HG03354 (cell line): ENCODE measurements at regions not wholly inside any gene's neighbourhood (a gene's known extent, or its start where the extent isn't known, plus 50 kb on each side); places are given as distances from the start of the nearest gene placed in this dataset.
"Not testable (repeated sequence)": the region's sequence is repeated elsewhere in the genome, so short reads cannot be mapped to it uniquely, and the experiment has no call there.

Source experiments
- ATAC-seq: cut with Tn5 transposase; IDR thresholded peaks from one replicate; pipeline ENCODE4 v1.9.1; 2021; ENCODE audit warnings: mild to moderate bottlenecking; ENCODE audit not compliant: unreplicated experiment, poor library complexity, severe bottlenecking

DNA sequence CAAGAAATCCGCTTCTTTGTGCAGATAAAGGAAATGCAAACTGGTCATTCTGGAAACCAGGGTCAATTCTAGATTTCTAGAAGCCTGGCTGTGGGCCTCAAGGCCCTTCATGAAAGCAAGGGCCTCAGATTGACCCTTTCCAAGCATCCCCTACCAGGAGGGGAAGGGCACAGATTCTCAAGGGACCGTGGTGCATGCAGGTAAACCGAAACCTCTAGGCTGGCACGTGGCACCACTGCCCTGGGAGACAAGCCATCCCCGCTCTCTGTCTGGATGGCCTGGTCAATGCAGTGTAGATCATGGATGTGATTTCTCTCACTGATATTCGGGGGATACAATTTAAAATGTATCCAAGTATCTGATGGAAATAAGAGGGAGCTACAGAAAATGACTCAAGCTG lies 69.4 kb downstream of the TOMM20 start:
- no peak for ATAC-seq

DNA sequence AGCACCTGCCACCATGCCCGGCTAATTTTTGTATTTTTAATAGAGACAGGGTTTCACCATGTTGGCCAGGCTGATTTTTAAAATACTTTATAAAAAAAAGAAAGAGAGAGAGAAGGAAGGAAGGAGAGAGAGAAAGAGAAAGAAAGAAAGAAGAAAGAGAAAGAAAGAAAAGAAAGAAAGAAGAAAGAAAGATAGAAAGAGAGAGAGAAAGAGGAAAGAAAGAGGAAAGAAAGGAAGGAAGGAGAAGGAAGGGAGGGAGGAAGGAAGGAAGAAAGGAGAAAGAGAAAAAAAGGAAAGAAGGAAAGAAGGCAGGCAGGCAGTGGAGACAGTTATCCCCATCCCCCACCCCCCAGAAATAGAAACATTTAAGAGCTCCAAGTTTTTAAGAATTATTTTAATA lies 69.9 kb downstream of the TOMM20 start:
- no peak for ATAC-seq

DNA sequence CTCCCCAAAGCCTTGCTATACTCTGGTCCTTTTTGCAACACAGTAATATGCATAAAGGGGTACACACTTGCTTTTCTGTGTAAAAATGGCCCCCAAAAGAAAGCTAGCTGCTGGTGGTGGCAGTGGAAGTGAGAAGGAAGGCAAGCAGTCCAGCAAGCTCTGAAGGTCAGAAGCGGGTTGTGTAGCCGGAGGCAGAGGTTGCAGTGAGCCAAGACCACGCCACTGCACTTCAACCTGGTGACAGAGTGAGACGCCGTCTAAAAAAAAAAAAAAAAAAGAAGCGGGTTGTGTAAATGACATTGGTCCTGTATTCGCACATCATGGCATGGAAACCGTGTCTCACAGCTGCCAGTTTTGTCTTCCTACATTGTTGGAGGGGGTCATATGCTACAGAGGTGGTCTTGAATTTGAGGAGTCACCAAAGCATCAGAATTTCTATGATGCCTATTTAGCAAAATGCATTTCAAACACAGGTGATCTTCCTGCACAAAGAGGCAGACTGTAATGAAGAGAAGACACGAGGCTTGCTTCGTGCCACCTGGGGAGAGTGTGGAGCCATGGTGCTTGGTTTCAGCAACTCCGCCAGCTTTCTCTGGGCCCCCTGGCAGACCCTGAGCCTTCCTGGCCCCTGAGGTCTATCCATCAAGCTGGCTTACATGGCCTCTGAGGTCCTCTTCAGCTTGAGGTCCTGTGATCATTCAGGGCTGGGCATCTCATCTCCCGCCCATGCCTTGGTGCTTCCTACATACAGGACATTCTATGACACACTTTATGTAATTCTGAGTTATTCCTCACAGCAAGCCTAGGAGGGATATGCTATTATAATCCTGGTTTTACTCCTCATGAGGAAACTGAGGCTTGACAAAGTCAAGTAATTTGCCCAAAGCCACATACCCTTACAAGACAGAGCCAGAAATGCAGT lies 71.0 kb downstream of the TOMM20 start:
- no peak for ATAC-seq

DNA sequence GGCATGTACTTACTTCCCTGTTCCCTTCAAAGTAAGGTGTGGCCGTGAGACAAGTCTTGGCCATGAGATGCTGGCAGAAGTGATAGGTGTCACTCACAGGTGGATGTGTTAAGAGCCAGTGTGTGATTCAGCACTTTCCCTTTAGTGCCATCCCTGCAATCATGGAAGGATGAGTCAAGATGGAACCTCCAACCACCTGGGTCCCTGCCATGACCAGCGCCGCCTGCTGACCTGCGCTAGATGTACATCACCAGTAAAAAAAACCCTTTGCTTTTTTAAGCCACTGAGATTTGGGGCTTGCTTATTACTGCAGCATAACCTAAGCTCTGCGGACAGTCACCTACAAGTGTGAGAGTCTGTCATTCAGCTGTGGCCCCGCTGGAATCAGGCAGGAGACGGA lies 71.7 kb downstream of the TOMM20 start:
- no peak for ATAC-seq

DNA sequence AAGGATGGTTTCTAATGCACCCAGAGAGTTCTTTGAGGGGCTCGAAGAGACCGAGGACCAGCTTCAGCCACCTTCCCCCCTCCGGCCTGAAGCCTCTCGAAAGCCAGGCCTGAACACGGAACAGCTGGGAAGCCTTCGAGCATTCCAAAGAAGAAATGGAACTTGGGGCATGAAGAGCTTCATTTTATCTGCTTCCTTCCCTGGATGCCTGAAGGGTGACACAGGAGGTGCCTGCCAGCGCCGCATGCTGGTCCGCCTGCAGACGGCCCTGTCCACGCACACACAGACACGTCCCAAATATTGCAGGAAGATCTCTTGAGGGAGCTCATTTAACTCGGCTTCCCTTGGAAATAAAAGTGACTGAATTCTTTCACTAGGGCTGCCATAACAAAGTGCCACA lies 73.7 kb downstream of the TOMM20 start:
- ATAC-seq, result no peak

DNA sequence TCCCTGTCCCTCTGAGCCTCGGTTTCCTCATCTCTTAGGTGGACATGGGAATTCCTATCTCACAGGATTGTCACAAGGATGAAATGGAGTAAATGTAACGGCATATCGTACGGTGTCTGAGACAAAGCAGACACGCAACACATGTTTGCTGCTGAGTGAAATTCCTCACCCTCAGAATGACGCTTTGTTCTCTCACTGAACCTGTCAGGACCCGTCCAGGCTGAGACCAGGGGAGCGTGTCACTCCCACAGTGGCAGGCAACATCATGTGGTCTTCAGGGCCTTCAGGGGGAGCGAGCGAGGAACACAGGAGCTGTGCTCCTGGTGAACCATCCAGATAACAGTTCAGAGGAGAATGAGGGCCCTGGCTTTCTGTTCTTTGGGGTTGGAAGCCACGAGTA lies 74.2 kb downstream of the TOMM20 start:
- ATAC-seq, result no peak

DNA sequence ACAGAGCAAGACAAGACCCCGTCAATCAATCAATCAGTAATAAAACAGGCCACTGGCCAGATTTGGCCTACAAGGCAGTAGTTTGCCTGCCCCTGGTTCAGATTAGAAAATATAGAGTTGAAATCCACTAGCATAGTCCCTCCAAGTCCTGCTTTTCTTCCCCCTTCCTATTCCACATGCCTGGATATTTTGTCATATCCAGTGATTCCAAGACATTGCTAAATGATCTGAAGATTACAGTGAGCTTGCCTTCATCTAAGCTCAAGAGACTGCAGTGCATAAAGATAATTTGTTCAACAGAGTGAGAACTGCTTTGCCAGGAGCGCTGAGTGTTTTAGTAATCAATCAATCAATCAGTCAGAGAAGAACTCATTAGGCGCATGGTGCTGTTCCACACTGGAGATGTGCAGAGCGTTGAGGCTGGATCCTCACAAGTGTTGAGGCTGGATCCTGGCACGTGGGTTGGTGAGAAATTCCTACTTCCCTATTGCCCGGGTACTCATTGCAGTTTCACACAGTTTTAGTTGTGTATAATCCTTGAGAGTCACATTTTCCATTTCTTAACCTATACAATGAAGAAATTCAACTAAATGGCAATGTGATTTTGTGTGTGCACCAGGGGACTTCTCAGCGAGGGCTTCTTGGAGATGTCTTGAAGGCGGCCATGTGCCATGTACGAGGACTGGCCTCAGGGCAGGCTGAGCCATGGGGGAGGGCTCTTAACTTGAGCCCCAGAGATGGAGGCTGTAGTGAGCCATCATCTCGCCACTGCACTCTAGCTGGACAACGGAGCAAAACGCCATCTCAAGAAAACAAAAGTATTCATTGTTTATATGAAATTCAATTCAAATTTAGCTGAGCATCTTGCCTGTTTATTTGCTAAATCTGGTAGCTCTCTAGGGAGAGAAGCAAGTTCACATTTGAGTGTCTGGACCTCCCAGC lies 76.3 kb downstream of the TOMM20 start:
- ATAC-seq, result no peak

DNA sequence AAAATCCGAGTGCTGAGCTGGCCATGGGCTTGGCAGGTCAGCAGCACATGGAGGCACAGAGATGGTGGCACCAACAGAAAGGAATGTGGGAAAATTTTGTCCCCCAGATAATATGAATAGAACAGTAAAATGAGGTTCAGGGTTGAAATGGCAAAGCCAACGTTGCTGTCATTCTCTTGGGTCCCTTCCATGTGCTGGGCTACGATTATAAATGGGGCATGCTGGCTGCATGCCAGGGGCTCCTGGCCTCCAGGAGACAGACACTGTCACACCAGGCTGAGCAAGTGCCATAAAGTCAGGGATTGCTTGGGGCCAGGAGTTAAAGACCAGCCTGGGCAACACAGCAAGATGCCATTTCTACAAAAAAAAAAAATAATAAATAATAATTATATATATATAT lies 77.1 kb downstream of the TOMM20 start:
- ATAC-seq, result no peak

DNA sequence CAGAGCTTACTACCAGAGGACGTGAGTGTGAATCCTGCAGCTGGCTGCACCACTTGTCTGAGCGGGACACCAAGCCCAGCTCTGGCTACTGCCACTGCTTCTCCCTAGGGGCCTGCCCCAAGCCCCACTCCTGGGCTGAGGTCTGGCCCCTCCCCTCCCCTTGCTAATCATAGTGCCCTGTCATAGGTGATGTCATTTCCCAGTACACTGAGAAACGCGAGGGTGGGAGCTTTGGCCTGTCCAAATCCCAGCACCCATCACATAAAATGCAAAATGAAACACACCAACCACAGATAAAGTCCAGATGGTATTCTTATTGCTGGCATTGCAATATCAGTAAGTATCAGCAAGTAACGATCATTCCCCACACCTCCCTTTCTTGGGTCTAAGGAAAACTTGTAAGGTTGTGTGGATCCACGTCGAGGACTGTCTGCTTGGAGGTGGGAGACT lies 77.7 kb downstream of the TOMM20 start:
- ATAC-seq, result peak; percentile 45

DNA sequence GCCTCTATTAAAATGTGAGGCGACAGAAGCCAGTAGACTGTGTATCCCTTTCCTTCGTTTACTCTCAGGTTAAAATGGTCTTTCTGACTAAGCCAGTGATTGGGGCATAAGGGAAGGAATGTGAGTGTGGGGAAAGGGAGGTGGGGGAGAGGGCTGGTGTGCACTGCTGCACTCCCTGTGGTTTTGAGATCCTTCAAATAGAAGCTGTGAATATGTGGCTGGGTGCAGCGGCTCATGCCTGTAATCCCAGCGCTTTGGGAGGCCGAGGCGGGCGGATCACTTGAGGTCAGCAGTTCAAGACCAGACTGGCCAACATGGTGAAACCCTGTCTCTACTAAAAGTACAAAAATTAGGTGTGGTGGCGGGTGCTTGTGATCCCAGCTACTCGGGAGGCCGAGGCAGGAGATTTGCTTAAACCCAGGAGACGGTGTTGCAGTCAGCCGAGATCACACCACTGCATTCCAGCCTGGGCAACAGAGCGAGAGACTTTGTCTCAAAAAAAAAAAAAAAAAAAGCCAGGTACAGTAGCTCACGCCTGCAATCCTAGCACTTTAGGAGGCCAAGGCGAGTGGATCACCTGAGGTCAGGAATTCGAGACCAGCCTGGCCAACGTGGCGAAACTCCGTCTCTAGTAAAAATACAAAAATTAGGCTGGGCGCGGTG lies 78.8 kb downstream of the TOMM20 start:
- not testable (repeated sequence) for ATAC-seq

DNA sequence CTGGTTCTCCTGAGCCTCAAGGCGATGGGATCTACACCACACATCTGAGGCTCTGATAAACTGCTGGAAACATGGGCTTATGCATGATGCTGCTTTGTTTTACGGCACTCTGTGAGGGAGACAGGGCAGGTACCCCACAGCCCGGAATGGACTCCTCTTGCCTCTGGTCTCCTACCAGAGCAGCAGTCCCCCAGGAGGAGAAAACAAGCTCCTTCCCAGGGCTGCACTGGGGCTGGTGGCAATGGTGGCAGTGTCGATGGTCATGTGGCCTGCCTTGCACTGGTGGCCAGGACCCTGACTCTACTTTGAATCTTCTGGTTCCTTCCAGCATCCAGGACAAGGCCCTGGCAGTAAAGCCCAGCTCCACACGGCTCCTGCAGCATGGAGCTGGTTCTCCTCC lies 79.4 kb downstream of the TOMM20 start:
- ATAC-seq, result no peak

DNA sequence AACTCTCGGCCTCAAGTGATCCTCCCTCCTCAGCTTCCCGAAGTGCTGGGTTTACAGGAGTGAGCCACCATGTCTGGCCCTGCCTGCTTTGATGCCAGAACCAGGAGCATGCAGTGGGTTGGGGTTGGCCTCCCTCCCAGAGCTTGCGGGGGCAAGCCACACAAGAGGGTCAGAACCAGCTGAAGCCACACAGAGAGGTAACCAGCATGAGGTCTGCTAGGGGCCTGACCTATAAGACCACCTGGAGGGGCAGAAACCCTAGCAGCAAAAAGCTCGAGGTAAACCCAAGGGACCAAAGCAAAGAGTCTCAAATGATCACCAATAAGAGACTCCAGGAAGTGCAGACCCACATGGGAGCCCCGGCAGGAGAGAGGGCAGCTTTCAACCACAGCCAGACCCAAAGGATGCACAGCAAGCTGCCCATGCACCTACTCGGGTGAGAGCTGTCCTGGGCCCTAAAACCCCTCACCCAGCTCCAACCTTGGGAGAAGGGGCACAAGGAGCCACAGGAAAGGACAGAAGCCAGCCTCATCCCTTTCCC lies 81.2 kb downstream of the TOMM20 start:
- ATAC-seq, result no peak

DNA sequence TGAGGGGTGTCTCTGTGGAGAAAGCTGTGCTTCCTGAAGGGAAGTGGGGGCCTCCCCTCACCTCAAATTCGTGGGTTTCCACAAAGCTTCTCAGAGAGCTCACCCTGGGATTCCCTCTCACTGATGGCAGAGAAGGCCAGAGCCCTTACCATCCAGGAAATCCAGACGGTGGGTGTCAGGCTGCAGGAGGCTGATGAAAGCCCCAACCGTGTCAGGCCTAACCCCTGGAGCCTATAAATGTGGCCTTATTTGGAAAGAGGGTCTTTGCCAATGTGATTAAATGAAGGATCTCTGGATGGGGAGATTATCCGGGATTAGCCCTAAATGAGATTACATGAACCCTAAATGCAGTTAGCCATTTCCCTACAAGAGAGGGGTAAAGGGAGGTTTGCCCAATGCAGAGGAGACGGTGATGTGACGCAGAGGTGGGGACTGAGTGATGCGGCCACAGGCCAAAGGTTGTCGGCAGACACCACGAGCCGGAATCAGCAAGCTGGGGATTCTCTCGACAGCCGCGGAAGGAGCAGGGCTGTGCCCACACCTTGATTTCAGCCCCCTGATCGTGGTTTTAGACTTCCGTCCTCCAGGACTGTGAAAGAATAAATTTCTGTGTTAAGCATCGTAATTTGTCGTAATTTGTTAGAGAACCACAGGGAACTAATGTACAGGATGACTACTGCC lies 82.6 kb downstream of the TOMM20 start:
- ATAC-seq, result no peak

DNA sequence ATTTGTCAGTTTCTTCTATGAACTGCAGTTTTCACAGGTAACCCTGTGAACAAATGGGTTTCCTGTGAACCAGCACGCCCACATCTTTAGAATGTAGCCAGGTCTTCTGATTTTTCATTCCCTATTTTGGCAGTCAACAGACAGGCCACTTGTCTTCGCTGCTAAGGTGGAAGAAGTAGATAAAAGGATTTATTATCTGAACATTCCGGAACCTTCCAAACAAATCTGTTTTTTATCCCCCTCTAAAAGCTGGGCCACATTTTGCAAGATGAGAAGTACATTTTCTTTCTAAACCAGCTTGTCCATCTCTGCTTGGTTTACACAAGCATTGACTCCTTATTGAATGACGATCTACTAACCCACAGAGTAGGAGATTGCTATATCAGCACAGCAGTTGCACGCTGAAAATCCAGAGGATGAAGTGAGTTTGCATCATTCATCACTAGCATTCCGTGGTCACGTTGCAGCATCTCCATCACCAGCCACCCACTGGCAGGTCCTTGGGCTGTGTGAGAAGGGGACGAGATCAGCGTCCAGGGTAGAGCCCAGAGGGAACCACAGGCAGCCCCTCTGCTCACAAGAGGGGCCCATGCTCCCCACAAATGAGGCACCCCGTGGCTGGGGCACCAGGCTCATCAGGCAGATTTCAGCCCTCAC lies 83.5 kb downstream of the TOMM20 start:
- ATAC-seq, result no peak

DNA sequence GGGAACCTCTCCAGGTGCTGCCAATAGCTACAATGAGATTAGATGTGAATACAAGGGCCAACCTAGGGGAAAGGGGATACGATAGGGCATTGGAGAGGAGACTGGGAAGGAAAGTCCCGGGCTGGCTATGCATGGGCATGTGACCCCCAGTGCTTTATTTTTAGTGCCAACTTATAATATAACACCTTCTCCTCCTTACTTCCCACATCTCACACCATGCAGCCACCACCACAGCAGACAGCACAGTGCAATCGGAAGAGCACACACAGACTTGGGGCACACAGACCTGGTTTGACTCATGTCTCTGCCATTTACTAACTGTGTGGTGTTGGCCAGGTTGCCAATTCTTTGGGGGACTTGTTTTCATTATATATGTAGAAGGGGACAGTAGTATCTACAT lies 85.4 kb downstream of the TOMM20 start:
- no peak for ATAC-seq

DNA sequence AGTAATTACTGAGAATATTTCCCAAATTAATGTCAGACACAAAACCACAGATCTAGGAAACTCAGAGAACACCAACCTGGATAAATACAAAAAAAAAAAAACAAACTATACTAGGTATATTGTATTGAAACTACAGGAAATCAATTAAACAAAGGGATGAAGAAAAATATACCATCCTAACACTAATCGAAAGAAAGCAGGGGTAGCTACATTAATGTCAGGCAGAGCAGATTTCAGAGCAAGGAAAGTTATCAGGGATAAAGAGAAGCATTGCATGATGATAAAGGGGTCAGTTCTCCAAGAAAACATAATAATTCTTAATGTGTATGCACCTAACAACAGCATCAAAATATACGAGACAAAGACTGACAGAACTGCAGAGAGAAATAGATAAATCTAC lies 89.9 kb downstream of the TOMM20 start:
- no peak for ATAC-seq

DNA sequence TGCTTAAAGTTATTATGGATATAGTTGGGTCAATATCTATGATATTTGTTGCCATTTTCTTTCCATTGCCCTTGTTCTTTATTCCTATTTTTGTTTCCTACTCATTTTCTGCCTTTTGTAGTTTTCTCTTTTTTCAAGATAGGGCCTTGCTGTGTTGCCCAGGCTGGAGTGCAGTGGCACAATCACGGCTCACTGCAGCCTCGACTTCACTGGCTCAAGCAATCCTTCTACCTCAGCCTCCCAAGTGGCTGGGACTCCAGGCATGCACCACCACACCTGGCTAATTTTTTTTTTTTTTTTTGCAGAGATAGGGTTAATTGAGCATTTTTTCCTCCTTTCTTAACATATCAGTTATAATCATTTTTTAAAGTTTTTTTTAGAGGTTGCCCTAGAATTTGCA lies 92.7 kb downstream of the TOMM20 start:
- no peak for ATAC-seq

DNA sequence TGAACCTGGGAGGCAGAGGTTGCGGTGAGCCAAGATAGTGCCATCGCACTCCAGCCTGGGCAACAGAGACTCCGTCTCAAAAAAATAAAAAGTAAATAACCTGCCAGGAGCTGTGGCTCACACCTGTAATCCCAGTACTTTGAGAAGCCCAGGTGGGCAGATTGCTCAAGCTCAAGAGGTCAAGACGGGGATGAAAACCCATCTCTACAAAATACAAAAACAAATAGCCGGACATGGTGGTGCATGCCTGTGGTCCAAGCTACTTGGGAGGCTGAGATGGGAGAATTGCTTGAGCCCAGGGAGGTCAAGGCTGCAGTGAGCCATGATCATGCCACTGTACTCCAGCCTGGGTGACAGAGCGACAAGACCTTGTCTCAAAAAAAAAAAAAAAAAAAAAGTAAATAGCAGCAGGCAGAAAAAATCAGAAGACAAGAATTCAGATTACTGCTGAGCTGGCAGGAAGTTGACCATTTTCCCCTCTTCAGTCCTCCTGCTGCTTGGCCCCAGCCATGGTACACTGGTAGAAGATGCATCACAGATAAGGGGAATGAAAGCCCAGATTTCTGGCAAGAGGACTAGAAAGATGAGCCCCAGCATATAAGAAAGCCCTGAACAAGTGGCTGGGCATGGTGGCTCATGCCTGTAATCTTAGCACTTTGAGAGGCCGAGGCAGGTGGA lies 97.6 kb downstream of the TOMM20 start:
- ATAC-seq, result no peak
